CD4-positive, CD25-positive, alpha-beta regulatory T cell (primary cell): ENCODE measurements at regions not wholly inside any gene's neighbourhood (a gene's known extent, or its start where the extent isn't known, plus 50 kb on each side); places are given as distances from the start of the nearest gene placed in this dataset.
"Not testable (repeated sequence)": the region's sequence is repeated elsewhere in the genome, so short reads cannot be mapped to it uniquely, and the experiment has no call there.

Source experiments
- ATAC-seq, 2 donors: fragments of 150-1000 bp; cut with Tn5 transposase; one replicate each; pipeline ENCODE4 v1.10.0; 2021; ENCODE audit warnings: low read depth in 2 of 2, moderate number of reproducible peaks in 2 of 2, moderate library complexity in 1 of 2
- DNase-seq, 3 donors: peaks; one replicate each; pipeline versions ENCODE4 v3.0.0 to v3.0.0-alpha.2; 2012 to 2022; ENCODE audit warnings: mixed read lengths in 1 of 3
- H3K27ac ChIP-seq: one replicate; pipeline ENCODE4 v1.7.0; 2013; ENCODE audit warnings: mild to moderate bottlenecking, low read length; ENCODE audit not compliant: insufficient read depth, poor library complexity, severe bottlenecking
- H3K27me3 ChIP-seq: one replicate; pipeline ENCODE4 v1.7.0; 2013; ENCODE audit warnings: low read length; ENCODE audit not compliant: control insufficient read depth, insufficient read depth
- H3K36me3 ChIP-seq: one replicate; pipeline ENCODE4 v1.7.0; 2013; ENCODE audit warnings: mild to moderate bottlenecking, low read length, moderate library complexity; ENCODE audit not compliant: control insufficient read depth, insufficient read depth
- H3K4me1 ChIP-seq: 2 replicates; pipeline ENCODE4 v1.7.0; 2013; ENCODE audit warnings: mild to moderate bottlenecking, low read length; ENCODE audit not compliant: insufficient read depth, control insufficient read depth, poor library complexity, severe bottlenecking
- H3K4me3 ChIP-seq: one replicate; pipeline ENCODE4 v1.7.0; 2013; ENCODE audit warnings: low read depth, mild to moderate bottlenecking, low read length, moderate library complexity
- H3K9me3 ChIP-seq, 2 experiments: 1 replicate in 1 of 2; 2 replicates in 1 of 2; pipeline ENCODE4 v1.7.0; 2013; ENCODE audit warnings: low read length in 2 of 2, mild to moderate bottlenecking in 1 of 2, moderate library complexity in 1 of 2; ENCODE audit not compliant: control insufficient read depth in 2 of 2
- H3K27ac Mint-ChIP-seq, 3 donors: one replicate each; pipeline ENCODE4 v1.8.0; 2020 to 2022; ENCODE audit warnings: mild to moderate bottlenecking in 3 of 3, mixed read lengths in 3 of 3, moderate library complexity in 2 of 3
- H3K27me3 Mint-ChIP-seq: one replicate; pipeline ENCODE4 v1.8.0; 2022; ENCODE audit warnings: mild to moderate bottlenecking, mixed read lengths
- H3K36me3 Mint-ChIP-seq: one replicate; pipeline ENCODE4 v1.8.0; 2020; ENCODE audit warnings: mixed read lengths
- H3K4me1 Mint-ChIP-seq, 4 donors: one replicate each; pipeline ENCODE4 v1.8.0; 2020 to 2022; ENCODE audit warnings: mixed read lengths in 4 of 4, mild to moderate bottlenecking in 1 of 4
- H3K4me3 Mint-ChIP-seq, 4 donors: one replicate each; pipeline ENCODE4 v1.8.0; 2020 to 2022; ENCODE audit warnings: mild to moderate bottlenecking in 4 of 4, mixed read lengths in 4 of 4, moderate library complexity in 3 of 4
- H3K9me3 Mint-ChIP-seq, 7 donors: one replicate each; pipeline ENCODE4 v1.8.0; 2020 to 2022; ENCODE audit warnings: mixed read lengths in 7 of 7, mild to moderate bottlenecking in 3 of 7, moderate library complexity in 2 of 7

DNA sequence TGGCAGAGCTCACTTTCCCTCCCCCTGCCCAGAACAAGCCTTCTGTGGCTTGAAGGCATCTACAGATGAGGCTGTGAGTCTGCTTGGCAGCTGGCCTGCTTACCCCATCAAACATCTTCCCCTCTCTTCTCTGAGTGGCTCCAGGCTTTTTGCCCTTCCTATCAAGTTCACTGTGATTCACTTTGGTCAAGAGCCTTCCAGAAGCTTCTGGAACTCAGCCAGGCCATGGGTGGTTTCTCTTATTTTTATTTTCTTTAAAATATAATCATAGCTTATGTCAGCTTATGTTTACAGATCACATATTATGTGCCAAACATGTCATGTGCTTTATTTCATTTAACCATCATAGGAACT is 267.0 kb downstream of the SEC61B start:
- Histone ChIP-seq H3K27ac (no peak overlapping the region), H3K4me1 (no peaks in the 10 kb centered on the region), H3K4me3 (no peak overlapping the region), H3K27me3 (peaks cover 2% of the 10 kb centered on the region), H3K9me3 (no peaks in the 10 kb centered on the region), H3K36me3 (no peaks in the 10 kb centered on the region)
- H3K27me3 Mint-ChIP-seq: peaks cover 26% of the 10 kb centered on the region
- DNase-seq: no peak
- H3K9me3 Mint-ChIP-seq: peaks cover 0 to 1% (median 0%) of the 10 kb centered on the region in 7 donors
- ATAC-seq: no peak
- H3K4me1 Mint-ChIP-seq: no peaks in the 10 kb centered on the region
- no peaks in the 10 kb centered on the region for H3K36me3 Mint-ChIP-seq
- H3K27ac Mint-ChIP-seq: no peak overlapping the region
- H3K4me3 Mint-ChIP-seq: no peak overlapping the region

DNA sequence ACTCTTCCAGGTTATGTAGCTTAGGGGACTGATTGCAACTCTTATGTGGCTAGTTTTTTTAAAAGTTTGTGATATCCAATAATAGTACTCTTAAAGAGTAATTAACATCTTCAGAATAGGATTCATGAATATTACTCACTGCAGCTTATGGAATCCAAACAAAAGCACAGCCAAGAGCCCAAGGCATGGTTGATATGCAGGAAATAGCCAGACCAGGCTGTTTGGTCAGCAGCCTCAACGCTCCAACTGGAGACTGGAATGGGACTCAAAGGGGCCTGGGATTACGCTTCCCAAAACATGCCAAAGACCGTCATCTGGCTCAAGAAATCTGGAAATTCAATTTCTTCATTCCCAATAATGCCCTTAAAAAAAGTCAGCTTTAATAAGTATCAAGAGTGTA is 268.6 kb downstream of the SEC61B start:
- H3K4me1 ChIP-seq: no peaks in the 10 kb centered on the region
- H3K27ac ChIP-seq: no peak overlapping the region
- Mint-ChIP-seq H3K36me3 (no peaks in the 10 kb centered on the region), H3K4me1 (no peaks in the 10 kb centered on the region), H3K27ac (no peak overlapping the region), H3K27me3 (peaks cover 30% of the 10 kb centered on the region), H3K4me3 (no peak overlapping the region), H3K9me3 (peaks cover 0 to 1% (median 0%) of the 10 kb centered on the region in 7 donors)
- no peaks in the 10 kb centered on the region for H3K9me3 ChIP-seq
- no peak for DNase-seq
- H3K36me3 ChIP-seq: no peaks in the 10 kb centered on the region
- H3K4me3 ChIP-seq: no peak overlapping the region
- peaks cover 2% of the 10 kb centered on the region for H3K27me3 ChIP-seq
- ATAC-seq: no peak

GRCh38 chr9:99491408-99492158 is 269.5 kb downstream of the SEC61B start:
- Mint-ChIP-seq H3K9me3 (peaks cover 0 to 5% (median 0%) of the 10 kb centered on the region in 7 donors), H3K4me3 (no peak overlapping the region), H3K27ac (no peak overlapping the region), H3K36me3 (no peaks in the 10 kb centered on the region), H3K27me3 (peaks cover 30% of the 10 kb centered on the region), H3K4me1 (no peaks in the 10 kb centered on the region)
- no peak overlapping the region for H3K27ac ChIP-seq
- no peaks in the 10 kb centered on the region for H3K36me3 ChIP-seq
- no peak for DNase-seq
- H3K27me3 ChIP-seq: peaks cover 4% of the 10 kb centered on the region
- no peaks in the 10 kb centered on the region for H3K4me1 ChIP-seq
- H3K4me3 ChIP-seq: no peak overlapping the region
- no peaks in the 10 kb centered on the region for H3K9me3 ChIP-seq
- ATAC-seq: peak in 1 of 2 donors; percentile 28

DNA sequence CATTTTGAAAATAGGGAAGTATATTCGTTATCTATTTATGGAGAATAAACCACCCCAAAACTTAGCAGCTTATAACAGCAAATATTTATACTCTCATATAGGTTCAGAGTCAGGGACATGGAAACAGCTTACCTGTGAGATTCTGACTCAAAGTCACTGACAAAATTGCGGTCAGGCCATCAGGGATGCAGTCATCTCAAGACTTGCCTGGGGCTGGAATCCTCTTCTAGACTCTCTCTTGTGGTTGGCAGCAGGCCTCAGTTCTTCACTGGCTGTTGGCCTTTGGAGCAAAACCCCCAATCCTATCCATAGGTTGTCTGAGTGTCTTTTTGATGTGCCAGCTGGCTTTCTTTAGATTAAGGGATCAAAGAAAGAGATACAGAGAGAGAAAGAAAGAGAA is 275.6 kb downstream of the SEC61B start:
- H3K4me1 Mint-ChIP-seq: no peaks in the 10 kb centered on the region
- no peaks in the 10 kb centered on the region for H3K36me3 ChIP-seq

DNA sequence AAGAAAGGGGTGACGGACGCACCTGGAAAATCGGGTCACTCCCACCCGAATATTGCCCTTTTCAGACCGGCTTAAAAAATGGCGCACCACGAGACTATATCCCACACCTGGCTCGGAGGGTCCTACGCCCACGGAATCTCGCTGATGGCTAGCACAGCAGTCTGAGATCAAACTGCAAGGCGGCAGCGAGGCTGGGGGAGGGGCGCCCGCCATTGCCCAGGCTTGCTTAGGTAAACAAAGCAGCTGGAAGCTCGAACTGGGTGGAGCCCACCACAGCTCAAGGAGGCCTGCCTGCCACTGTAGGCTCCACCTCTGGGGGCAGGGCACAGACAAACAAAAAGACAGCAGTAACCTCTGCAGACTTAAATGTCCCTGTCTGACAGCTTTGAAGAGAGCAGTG is 276.9 kb downstream of the SEC61B start:
- H3K36me3 ChIP-seq, H3K4me1 ChIP-seq, DNase-seq, H3K27ac Mint-ChIP-seq, H3K27me3 Mint-ChIP-seq, H3K4me1 Mint-ChIP-seq, H3K9me3 Mint-ChIP-seq, H3K4me3 ChIP-seq, H3K9me3 ChIP-seq, ATAC-seq, H3K4me3 Mint-ChIP-seq, H3K36me3 Mint-ChIP-seq, H3K27me3 ChIP-seq, H3K27ac ChIP-seq: not testable (repeated sequence)

More for the DNA sequence above, 275.6 kb downstream of the SEC61B start:
- Mint-ChIP-seq H3K27me3 (peaks cover 16% of the 10 kb centered on the region), H3K4me3 (no peak overlapping the region), H3K9me3 (peaks cover 0 to 8% (median 1%) of the 10 kb centered on the region in 7 donors), H3K27ac (no peak overlapping the region), H3K36me3 (no peaks in the 10 kb centered on the region)
- Histone ChIP-seq H3K4me1 (no peaks in the 10 kb centered on the region), H3K9me3 (no peaks in the 10 kb centered on the region), H3K27ac (no peak overlapping the region), H3K27me3 (peaks cover 2% of the 10 kb centered on the region), H3K4me3 (no peak overlapping the region)
- ATAC-seq (no peak), DNase-seq (no peak)

DNA sequence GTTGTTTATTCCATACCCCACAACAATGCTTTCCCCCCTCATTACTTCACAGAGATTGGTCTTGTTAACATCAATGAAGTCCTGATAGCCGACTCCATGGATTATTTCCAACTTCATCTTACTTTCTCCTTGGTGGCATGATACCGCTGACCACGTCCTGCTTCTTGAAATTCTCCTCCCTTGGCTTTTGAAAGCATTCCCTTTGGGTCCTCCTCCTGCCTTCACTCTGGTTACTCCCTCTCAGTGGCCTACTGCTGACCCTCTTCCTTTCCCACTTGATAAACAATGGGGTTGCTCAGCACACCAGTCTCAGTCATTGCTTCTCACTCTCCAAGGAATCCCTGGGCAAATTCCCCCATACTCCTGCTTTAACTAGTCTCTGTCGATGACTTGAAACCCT is 283.9 kb downstream of the SEC61B start:
- Mint-ChIP-seq H3K4me1 (no peaks in the 10 kb centered on the region), H3K27ac (no peak overlapping the region), H3K4me3 (no peak overlapping the region), H3K9me3 (peaks cover 0 to 5% (median 0%) of the 10 kb centered on the region in 7 donors), H3K27me3 (peaks cover 15% of the 10 kb centered on the region), H3K36me3 (no peaks in the 10 kb centered on the region)
- H3K9me3 ChIP-seq: no peaks in the 10 kb centered on the region
- no peaks in the 10 kb centered on the region for H3K36me3 ChIP-seq
- no peaks in the 10 kb centered on the region for H3K27me3 ChIP-seq
- H3K4me3 ChIP-seq: no peak overlapping the region
- ATAC-seq (no peak), DNase-seq (no peak)
- H3K4me1 ChIP-seq: no peaks in the 10 kb centered on the region
- H3K27ac ChIP-seq: no peak overlapping the region

- Histone ChIP-seq H3K4me3 (no peak overlapping the region), H3K36me3 (no peaks in the 10 kb centered on the region), H3K27ac (no peak overlapping the region), H3K27me3 (no peaks in the 10 kb centered on the region), H3K9me3 (no peaks in the 10 kb centered on the region), H3K4me1 (no peaks in the 10 kb centered on the region)
- peaks cover 0 to 5% (median 0%) of the 10 kb centered on the region in 7 donors for H3K9me3 Mint-ChIP-seq
- H3K36me3 Mint-ChIP-seq: no peaks in the 10 kb centered on the region
- no peak overlapping the region for H3K4me3 Mint-ChIP-seq
- H3K27ac Mint-ChIP-seq: no peak overlapping the region
- peaks cover 15% of the 10 kb centered on the region for H3K27me3 Mint-ChIP-seq
- no peak for DNase-seq
- ATAC-seq: no peak
- H3K4me1 Mint-ChIP-seq: no peaks in the 10 kb centered on the region
These were observed 284.8 kb downstream of the SEC61B start for GRCh38 chr9:99506747-99507348.
